GM12878 (cell line): ENCODE measurements at regions not wholly inside any gene's neighbourhood (a gene's known extent, or its start where the extent isn't known, plus 50 kb on each side); places are given as distances from the start of the nearest gene placed in this dataset.

Experiments
- ATAC-seq: fragments of 200-7000 bp; cut with Tn5 transposase; 3 replicates; pipeline ENCODE4 v1.9.1; 2020; ENCODE audit warnings: mild to moderate bottlenecking, moderate library complexity
- BruUV-seq: library from RNA; stranded (reverse); fragments of 400-500 nt; replicated peaks from 2 replicates; lab custom pipeline; 2021; lab: Mats Ljungman, UMichigan
- CTCF ChIA-PET: fragments of 300-600 bp; sonication (Branson Sonifier 250); formaldehyde crosslinking; extraction: SDS; loops from one replicate; lab custom pipeline; 2021; ENCODE audit warnings: inconsistent platforms; lab: Yijun Ruan, JAX
- POLR2A ChIA-PET: fragments of 350-600 bp; formaldehyde crosslinking; extraction: SDS; loops from one replicate; lab custom pipeline; 2021; ENCODE audit warnings: inconsistent platforms; lab: Charles Lee
- RAD21 ChIA-PET: fragments of 300-600 bp; sonication (Branson Sonifier 250); formaldehyde crosslinking; loops from one replicate; lab custom pipeline; 2023; ENCODE audit warnings: antibody characterized with exemption; ENCODE audit not compliant: unreplicated experiment; lab: Charles Lee
- SMC1A ChIA-PET: fragments of 300-600 bp; sonication (Branson Sonifier 250); formaldehyde crosslinking; loops from one replicate; lab custom pipeline; 2023; ENCODE audit not compliant: unreplicated experiment, uncharacterized antibody; lab: Charles Lee
- DNase-seq: peaks from one replicate; pipeline ENCODE4 v3.0.0-alpha.2; 2011; ENCODE audit warnings: low read depth, low spot score
- FAIRE-seq: peaks from 3 replicates; lab custom pipeline; 2011; peaks lifted over from hg19 to GRCh38; lab: Jason Lieb, UNC
- H2AFZ ChIP-seq: 2 replicates; pipeline ENCODE4 v1.6.0; 2011; ENCODE audit warnings: low read depth, low read length, control low read depth; ENCODE audit not compliant: control insufficient read depth
- H3K27ac ChIP-seq: 2 replicates; pipeline ENCODE4 v1.5.1; 2011; ENCODE audit warnings: control low read depth; ENCODE audit not compliant: control insufficient read depth, insufficient read depth
- H3K27me3 ChIP-seq, 2 experiments: replicated peaks in 1 of 2; 2 replicates each; pipeline versions ENCODE4 v1.6.0 to v1.6.1; 2011; ENCODE audit warnings: low read length in 1 of 2; ENCODE audit not compliant: control insufficient read depth in 2 of 2, insufficient read depth in 2 of 2
- H3K36me3 ChIP-seq, 2 experiments: 2 replicates each; pipeline ENCODE4 v1.5.1; 2011; ENCODE audit warnings: low read length in 1 of 2; ENCODE audit not compliant: control insufficient read depth in 2 of 2, insufficient read depth in 2 of 2
- H3K4me1 ChIP-seq: 2 replicates; pipeline ENCODE4 v1.6.1; 2011; ENCODE audit warnings: mild to moderate bottlenecking, low read length, moderate library complexity, mixed read lengths; ENCODE audit not compliant: control insufficient read depth, insufficient read depth
- H3K4me2 ChIP-seq: 2 replicates; pipeline ENCODE4 v1.6.0; 2011; ENCODE audit warnings: control low read depth; ENCODE audit not compliant: control insufficient read depth, insufficient read depth
- H3K4me3 ChIP-seq: fragments of 200-600 bp; sonication (generic); 2 replicates; pipeline ENCODE4 v1.5.1; 2016
- H3K79me2 ChIP-seq: 2 replicates; pipeline ENCODE4 v1.6.0; 2011; ENCODE audit warnings: low read length; ENCODE audit not compliant: control insufficient read depth, insufficient read depth
- H3K9ac ChIP-seq: 2 replicates; pipeline ENCODE4 v1.8.0; 2011; ENCODE audit warnings: low read length, control low read depth, mixed read lengths; ENCODE audit not compliant: control insufficient read depth, insufficient read depth
- H3K9me3 ChIP-seq: replicated peaks from 3 replicates; pipeline ENCODE4 v1.5.1; 2011; ENCODE audit warnings: mild to moderate bottlenecking, low read length; ENCODE audit not compliant: control insufficient read depth, insufficient read depth
- H4K20me1 ChIP-seq: 2 replicates; pipeline ENCODE4 v1.6.0; 2011; ENCODE audit not compliant: control insufficient read depth, insufficient read depth
- EP300 ChIP-seq, 2 experiments: fragments of 150-350 bp in 1 of 2; IDR thresholded peaks; 2 replicates each; pipeline ENCODE4 v1.6.1; 2011 to 2012; ENCODE audit warnings: low read depth in 2 of 2, low read length in 2 of 2, borderline replicate concordance in 1 of 2, improper control_type of control experiment in 1 of 2, inconsistent platforms in 1 of 2; ENCODE audit not compliant: control insufficient read depth in 1 of 2
- GABPA ChIP-seq: IDR thresholded peaks from 2 replicates; pipeline ENCODE4 v1.6.1; 2014; ENCODE audit warnings: antibody characterized with exemption, low read depth, mild to moderate bottlenecking, inconsistent platforms
- MYC ChIP-seq: IDR thresholded peaks from 2 replicates; pipeline ENCODE4 v1.6.1; 2011; ENCODE audit warnings: mild to moderate bottlenecking, low read length, moderate library complexity, inconsistent platforms; ENCODE audit not compliant: insufficient read depth, insufficient replicate concordance, insufficient read length, severe bottlenecking
- NR2F1 ChIP-seq: fragments of 450-650 bp; conservative IDR thresholded peaks from 2 replicates; pipeline ENCODE4 v1.6.1; 2017; ENCODE audit warnings: mild to moderate bottlenecking
- PAX5 ChIP-seq: IDR thresholded peaks from 2 replicates; pipeline ENCODE4 v1.6.1; 2011; ENCODE audit warnings: low read depth, low read length, borderline replicate concordance
- RAD21 ChIP-seq: IDR thresholded peaks from 2 replicates; pipeline ENCODE4 v1.6.1; 2011; ENCODE audit warnings: mild to moderate bottlenecking, low read depth, low read length, moderate library complexity; ENCODE audit not compliant: insufficient read depth
- RFX5 ChIP-seq: IDR thresholded peaks from 2 replicates; pipeline ENCODE4 v1.6.1; 2011; ENCODE audit warnings: low read depth, low read length, improper control_type of control experiment
- SKIL ChIP-seq: fragments of 450-650 bp; IDR thresholded peaks from 2 replicates; pipeline ENCODE4 v1.6.1; 2017; ENCODE audit warnings: mild to moderate bottlenecking, low read depth, inconsistent platforms; ENCODE audit not compliant: poor library complexity, severe bottlenecking
- WGBS: methylation state at CpG from one replicate; pipeline ENCODE4 v1.1.6; 2016; ENCODE audit warnings: low lambda C conversion rate; ENCODE audit not compliant: insufficient replicate concordance, insufficient coverage; ENCODE audit errors: missing lambda C conversion rate; 5-methylcytosine and 5-hydroxymethylcytosine counted together
- in situ Hi-C: fragments of 300-500 bp; cut with MboI; formaldehyde crosslinking; loops from 9 replicates; pipeline ENCODE4 v1.14.3; 2018; ENCODE audit warnings: mixed read lengths
- intact Hi-C: fragments of 100-400 bp; cut with micrococcal nuclease; formaldehyde crosslinking; loops from one replicate; pipeline ENCODE4 v1.14.2; 2022; ENCODE audit not compliant: unreplicated experiment
- TF ChIP-seq, protein P1 (sequence below): fragments of 450-650 bp; conservative IDR thresholded peaks from 2 replicates; pipeline ENCODE4 v1.6.1; 2017; ENCODE audit warnings: mild to moderate bottlenecking, moderate library complexity
- TF ChIP-seq, protein P2 (sequence below): fragments of 150-350 bp; IDR thresholded peaks from 2 replicates; pipeline ENCODE4 v1.6.1; 2016; ENCODE audit warnings: low read depth, low read length

DNA sequence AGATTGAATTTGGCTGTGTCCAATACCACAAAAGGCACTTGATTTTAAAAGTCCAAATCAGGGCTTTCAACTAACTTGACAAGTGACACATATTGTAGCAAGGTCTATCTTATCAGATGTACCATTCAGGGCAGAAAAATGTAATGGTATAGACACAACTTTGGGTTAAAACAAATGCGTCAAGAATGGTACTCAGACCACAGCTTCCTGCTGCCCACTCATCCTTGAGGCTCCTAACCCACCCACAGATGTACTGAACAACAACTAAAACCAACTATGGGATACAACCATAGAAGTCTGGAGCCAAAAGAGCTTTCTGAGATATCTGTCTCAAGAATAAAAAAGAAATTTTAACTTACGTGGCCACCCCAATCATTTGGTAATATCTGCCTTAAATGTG lies 105.2 kb downstream of the RBM43 start:
- TF ChIP-seq, protein P1, sequence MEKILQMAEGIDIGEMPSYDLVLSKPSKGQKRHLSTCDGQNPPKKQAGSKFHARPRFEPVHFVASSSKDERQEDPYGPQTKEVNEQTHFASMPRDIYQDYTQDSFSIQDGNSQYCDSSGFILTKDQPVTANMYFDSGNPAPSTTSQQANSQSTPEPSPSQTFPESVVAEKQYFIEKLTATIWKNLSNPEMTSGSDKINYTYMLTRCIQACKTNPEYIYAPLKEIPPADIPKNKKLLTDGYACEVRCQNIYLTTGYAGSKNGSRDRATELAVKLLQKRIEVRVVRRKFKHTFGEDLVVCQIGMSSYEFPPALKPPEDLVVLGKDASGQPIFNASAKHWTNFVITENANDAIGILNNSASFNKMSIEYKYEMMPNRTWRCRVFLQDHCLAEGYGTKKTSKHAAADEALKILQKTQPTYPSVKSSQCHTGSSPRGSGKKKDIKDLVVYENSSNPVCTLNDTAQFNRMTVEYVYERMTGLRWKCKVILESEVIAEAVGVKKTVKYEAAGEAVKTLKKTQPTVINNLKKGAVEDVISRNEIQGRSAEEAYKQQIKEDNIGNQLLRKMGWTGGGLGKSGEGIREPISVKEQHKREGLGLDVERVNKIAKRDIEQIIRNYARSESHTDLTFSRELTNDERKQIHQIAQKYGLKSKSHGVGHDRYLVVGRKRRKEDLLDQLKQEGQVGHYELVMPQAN = no peak
- no peak for TF ChIP-seq RAD21
- no peak for TF ChIP-seq NR2F1
- TF ChIP-seq MYC = no peak
- Histone ChIP-seq H3K9ac (no peak overlapping the region), H4K20me1 (no peaks in the 10 kb centered on the region), H2AFZ (no peak overlapping the region), H3K9me3 (no peaks in the 10 kb centered on the region), H3K27me3 (0 out of 4 replicates have a peak, but pooled peaks cover 0 to 2% of the 10 kb centered on the region in 2 experiments), H3K79me2 (no peaks in the 10 kb centered on the region), H3K4me2 (no peak overlapping the region), H3K4me3 (no peak overlapping the region), H3K36me3 (no peaks in the 10 kb centered on the region), H3K4me1 (no peaks in the 10 kb centered on the region), H3K27ac (no peak overlapping the region)
- no peak for DNase-seq
- RAD21 ChIA-PET = no interaction called here
- no peak for ATAC-seq
- SMC1A ChIA-PET = interaction anchor here (2.0 kb wide), 1 partner anchor 9 kb away, joined by 7 read pairs; no protein-coding TSS in a partner anchor
- POLR2A ChIA-PET = no interaction called here
- CTCF ChIA-PET = interaction anchor here (1.4 kb wide), 1 partner anchor 82 kb away, joined by 5 read pairs; no protein-coding TSS in a partner anchor
- WGBS = 29% methylated on average over 2 of the region's 2 CpGs
- in situ Hi-C loops = no loop called here
- FAIRE-seq = no peak
- no TSS peak for BruUV-seq
- intact Hi-C loops = no loop called here

DNA sequence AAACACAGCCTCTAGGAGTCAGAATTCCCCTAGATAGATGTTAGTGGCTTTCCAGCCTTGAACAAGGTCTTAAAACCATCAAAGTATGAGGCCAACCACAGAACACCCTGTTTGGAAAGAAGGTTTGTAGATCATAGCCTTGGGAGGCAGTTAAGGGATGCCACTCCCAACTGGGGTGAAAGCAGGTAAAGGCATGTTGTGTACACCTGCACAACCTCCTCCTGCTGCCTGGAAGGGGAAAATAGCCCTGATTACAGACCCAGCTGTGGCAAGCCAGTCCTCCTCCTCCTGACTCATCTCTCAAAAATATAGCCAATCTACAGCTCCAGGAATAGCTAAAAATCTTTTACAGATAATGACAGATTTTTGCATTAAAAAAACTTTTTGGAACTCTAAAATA lies 108.1 kb downstream of the RBM43 start:
- no peak overlapping the region for H3K9ac ChIP-seq
- no TSS peak for BruUV-seq
- POLR2A ChIA-PET = no interaction called here
- H3K79me2 ChIP-seq = no peaks in the 10 kb centered on the region
- RAD21 ChIA-PET = no interaction called here
- no peaks in the 10 kb centered on the region for H3K4me1 ChIP-seq
- no peak overlapping the region for H2AFZ ChIP-seq
- intact Hi-C loops (no loop called here), in situ Hi-C loops (no loop called here)
- DNase-seq = no peak
- H3K36me3 ChIP-seq = no peaks in the 10 kb centered on the region
- H3K4me3 ChIP-seq = no peak overlapping the region
- H3K9me3 ChIP-seq = no peaks in the 10 kb centered on the region
- peaks cover 2 to 6% of the 10 kb centered on the region in 2 experiments; a peak in 2 of 4 replicates for H3K27me3 ChIP-seq
- CTCF ChIA-PET = no interaction called here
- no peaks in the 10 kb centered on the region for H4K20me1 ChIP-seq
- no peak for ATAC-seq
- SMC1A ChIA-PET = no interaction called here
- H3K27ac ChIP-seq = no peak overlapping the region
- FAIRE-seq = no peak
- no peak overlapping the region for H3K4me2 ChIP-seq
- TF ChIP-seq PAX5 (no peak), SKIL (no peak), RFX5 (no peak), GABPA (no peak), EP300 (IDR thresholded peaks at IDR 0.05; ENCODE audit: borderline replicate concordance in 1 of 2, control insufficient read depth in 1 of 2, low read depth in 2 of 2, low read length in 2 of 2) (no peak)
- TF ChIP-seq, protein P2, sequence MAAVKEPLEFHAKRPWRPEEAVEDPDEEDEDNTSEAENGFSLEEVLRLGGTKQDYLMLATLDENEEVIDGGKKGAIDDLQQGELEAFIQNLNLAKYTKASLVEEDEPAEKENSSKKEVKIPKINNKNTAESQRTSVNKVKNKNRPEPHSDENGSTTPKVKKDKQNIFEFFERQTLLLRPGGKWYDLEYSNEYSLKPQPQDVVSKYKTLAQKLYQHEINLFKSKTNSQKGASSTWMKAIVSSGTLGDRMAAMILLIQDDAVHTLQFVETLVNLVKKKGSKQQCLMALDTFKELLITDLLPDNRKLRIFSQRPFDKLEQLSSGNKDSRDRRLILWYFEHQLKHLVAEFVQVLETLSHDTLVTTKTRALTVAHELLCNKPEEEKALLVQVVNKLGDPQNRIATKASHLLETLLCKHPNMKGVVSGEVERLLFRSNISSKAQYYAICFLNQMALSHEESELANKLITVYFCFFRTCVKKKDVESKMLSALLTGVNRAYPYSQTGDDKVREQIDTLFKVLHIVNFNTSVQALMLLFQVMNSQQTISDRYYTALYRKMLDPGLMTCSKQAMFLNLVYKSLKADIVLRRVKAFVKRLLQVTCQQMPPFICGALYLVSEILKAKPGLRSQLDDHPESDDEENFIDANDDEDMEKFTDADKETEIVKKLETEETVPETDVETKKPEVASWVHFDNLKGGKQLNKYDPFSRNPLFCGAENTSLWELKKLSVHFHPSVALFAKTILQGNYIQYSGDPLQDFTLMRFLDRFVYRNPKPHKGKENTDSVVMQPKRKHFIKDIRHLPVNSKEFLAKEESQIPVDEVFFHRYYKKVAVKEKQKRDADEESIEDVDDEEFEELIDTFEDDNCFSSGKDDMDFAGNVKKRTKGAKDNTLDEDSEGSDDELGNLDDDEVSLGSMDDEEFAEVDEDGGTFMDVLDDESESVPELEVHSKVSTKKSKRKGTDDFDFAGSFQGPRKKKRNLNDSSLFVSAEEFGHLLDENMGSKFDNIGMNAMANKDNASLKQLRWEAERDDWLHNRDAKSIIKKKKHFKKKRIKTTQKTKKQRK = no peak
